ENCODE measurements at regions not wholly inside any gene's neighbourhood (a gene's known extent, or its start where the extent isn't known, plus 50 kb on each side); places are given as distances from the start of the nearest gene placed in this dataset.

- in situ Hi-C loops (cut with HindIII; ENCODE audit: extremely low pct_ligation_motif_present, low pct_unique_long_range_greater_than_20kb) (no loop called here), intact Hi-C loops (cut with micrococcal nuclease; ENCODE audit: unreplicated experiment) (no loop called here)
- no peaks in the 10 kb centered on the region for H3K36me3 ChIP-seq (replicated peaks in 1 of 2; ENCODE audit: control insufficient read depth in 1 of 2, insufficient read depth in 2 of 2, low read length in 2 of 2)
- no peaks in the 10 kb centered on the region for H3K79me2 ChIP-seq (ENCODE audit: insufficient read depth, low read length)
- H3K27me3 ChIP-seq (ENCODE audit: control insufficient read depth in 1 of 2, insufficient read depth in 2 of 2, low read length in 2 of 2), result no peaks in the 10 kb centered on the region
- no peak overlapping the region for H3K4me3 ChIP-seq (replicated peaks in 1 of 3; ENCODE audit: insufficient read depth in 1 of 3, low read depth in 2 of 3, low read length in 3 of 3)
- H3K9me3 ChIP-seq (ENCODE audit: low read length), result no peaks in the 10 kb centered on the region
- 36% methylated on average over 10 of the region's 10 CpGs for WGBS (ENCODE audit: low lambda C conversion rate)
- TF ChIP-seq, protein P1, sequence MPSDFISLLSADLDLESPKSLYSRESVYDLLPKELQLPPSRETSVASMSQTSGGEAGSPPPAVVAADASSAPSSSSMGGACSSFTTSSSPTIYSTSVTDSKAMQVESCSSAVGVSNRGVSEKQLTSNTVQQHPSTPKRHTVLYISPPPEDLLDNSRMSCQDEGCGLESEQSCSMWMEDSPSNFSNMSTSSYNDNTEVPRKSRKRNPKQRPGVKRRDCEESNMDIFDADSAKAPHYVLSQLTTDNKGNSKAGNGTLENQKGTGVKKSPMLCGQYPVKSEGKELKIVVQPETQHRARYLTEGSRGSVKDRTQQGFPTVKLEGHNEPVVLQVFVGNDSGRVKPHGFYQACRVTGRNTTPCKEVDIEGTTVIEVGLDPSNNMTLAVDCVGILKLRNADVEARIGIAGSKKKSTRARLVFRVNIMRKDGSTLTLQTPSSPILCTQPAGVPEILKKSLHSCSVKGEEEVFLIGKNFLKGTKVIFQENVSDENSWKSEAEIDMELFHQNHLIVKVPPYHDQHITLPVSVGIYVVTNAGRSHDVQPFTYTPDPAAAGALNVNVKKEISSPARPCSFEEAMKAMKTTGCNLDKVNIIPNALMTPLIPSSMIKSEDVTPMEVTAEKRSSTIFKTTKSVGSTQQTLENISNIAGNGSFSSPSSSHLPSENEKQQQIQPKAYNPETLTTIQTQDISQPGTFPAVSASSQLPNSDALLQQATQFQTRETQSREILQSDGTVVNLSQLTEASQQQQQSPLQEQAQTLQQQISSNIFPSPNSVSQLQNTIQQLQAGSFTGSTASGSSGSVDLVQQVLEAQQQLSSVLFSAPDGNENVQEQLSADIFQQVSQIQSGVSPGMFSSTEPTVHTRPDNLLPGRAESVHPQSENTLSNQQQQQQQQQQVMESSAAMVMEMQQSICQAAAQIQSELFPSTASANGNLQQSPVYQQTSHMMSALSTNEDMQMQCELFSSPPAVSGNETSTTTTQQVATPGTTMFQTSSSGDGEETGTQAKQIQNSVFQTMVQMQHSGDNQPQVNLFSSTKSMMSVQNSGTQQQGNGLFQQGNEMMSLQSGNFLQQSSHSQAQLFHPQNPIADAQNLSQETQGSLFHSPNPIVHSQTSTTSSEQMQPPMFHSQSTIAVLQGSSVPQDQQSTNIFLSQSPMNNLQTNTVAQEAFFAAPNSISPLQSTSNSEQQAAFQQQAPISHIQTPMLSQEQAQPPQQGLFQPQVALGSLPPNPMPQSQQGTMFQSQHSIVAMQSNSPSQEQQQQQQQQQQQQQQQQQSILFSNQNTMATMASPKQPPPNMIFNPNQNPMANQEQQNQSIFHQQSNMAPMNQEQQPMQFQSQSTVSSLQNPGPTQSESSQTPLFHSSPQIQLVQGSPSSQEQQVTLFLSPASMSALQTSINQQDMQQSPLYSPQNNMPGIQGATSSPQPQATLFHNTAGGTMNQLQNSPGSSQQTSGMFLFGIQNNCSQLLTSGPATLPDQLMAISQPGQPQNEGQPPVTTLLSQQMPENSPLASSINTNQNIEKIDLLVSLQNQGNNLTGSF (CRISPR knock-in tag; IDR thresholded peaks at IDR 0.05), result no peak
- TF ChIP-seq CEBPG (CRISPR knock-in tag; IDR thresholded peaks at IDR 0.05), result peak; percentile 67; the same call in 1 of the 2 replicates
- no peak for TF ChIP-seq GLMP (CRISPR knock-in tag; IDR thresholded peaks at IDR 0.05; ENCODE audit: borderline replicate concordance)
- TF ChIP-seq CEBPB (IDR thresholded peaks at IDR 0.05; ENCODE audit: borderline replicate concordance, low read depth, low read length), result peak; percentile 93
- no peak for TF ChIP-seq ZNF10 (CRISPR knock-in tag; IDR thresholded peaks at IDR 0.05; ENCODE audit: borderline replicate concordance, low read depth)
- no peak for TF ChIP-seq ZNF547 (CRISPR knock-in tag; IDR thresholded peaks at IDR 0.05)
- TF ChIP-seq ZNF816 (CRISPR knock-in tag; IDR thresholded peaks at IDR 0.05; ENCODE audit: borderline replicate concordance), result no peak
- TF ChIP-seq ZNF570 (CRISPR knock-in tag; IDR thresholded peaks at IDR 0.05; ENCODE audit: borderline replicate concordance), result no peak
- TF ChIP-seq ZNF17 (CRISPR knock-in tag; IDR thresholded peaks at IDR 0.05), result no peak
- TF ChIP-seq FOXP4 (CRISPR knock-in tag; IDR thresholded peaks at IDR 0.05), result no peak
- no peaks in the 10 kb centered on the region for H4K20me1 ChIP-seq (ENCODE audit: insufficient read depth, low read length)
- peak; percentile 49; the same call in 2 of the 3 replicates for ATAC-seq
- peaks cover 11% of the 10 kb centered on the region for H3K4me1 ChIP-seq (ENCODE audit: insufficient read depth, low read length)
- H3K27ac ChIP-seq (ENCODE audit: extremely low read length, insufficient read depth, low read length), result no peak overlapping the region
- FAIRE-seq, result no peak
- BruUV-seq (replicated peaks), result no TSS peak
- DNase-seq (ENCODE audit: low spot score), result no peak
- no peak overlapping the region for H2AFZ ChIP-seq (ENCODE audit: low read length)
- CTCF ChIA-PET (ENCODE audit: low intra/inter-chr PET ratio, low total read pairs), result no interaction called here
- POLR2A ChIA-PET, result no interaction called here
- no peak overlapping the region for H3K9ac ChIP-seq (ENCODE audit: insufficient read depth, low read depth, low read length)
- H3K4me2 ChIP-seq (ENCODE audit: low read depth, low read length), result no peak overlapping the region
Measured at GRCh38 chr13:99751517-99752199, 219.9 kb downstream of the ZIC5 start.
